GM12878 (cell line): ENCODE measurements at regions not wholly inside any gene's neighbourhood (a gene's known extent, or its start where the extent isn't known, plus 50 kb on each side); places are given as distances from the start of the nearest gene placed in this dataset.

ENCODE experiments used
- ATAC-seq: fragments of 200-7000 bp; cut with Tn5 transposase; 3 replicates; pipeline ENCODE4 v1.9.1; 2020; ENCODE audit warnings: mild to moderate bottlenecking, moderate library complexity
- BruUV-seq: library from RNA; stranded (reverse); fragments of 400-500 nt; replicated peaks from 2 replicates; lab custom pipeline; 2021; lab: Mats Ljungman, UMichigan
- CTCF ChIA-PET: fragments of 300-600 bp; sonication (Branson Sonifier 250); formaldehyde crosslinking; extraction: SDS; loops from one replicate; lab custom pipeline; 2021; ENCODE audit warnings: inconsistent platforms; lab: Yijun Ruan, JAX
- POLR2A ChIA-PET: fragments of 350-600 bp; formaldehyde crosslinking; extraction: SDS; loops from one replicate; lab custom pipeline; 2021; ENCODE audit warnings: inconsistent platforms; lab: Charles Lee
- RAD21 ChIA-PET: fragments of 300-600 bp; sonication (Branson Sonifier 250); formaldehyde crosslinking; loops from one replicate; lab custom pipeline; 2023; ENCODE audit warnings: antibody characterized with exemption; ENCODE audit not compliant: unreplicated experiment; lab: Charles Lee
- SMC1A ChIA-PET: fragments of 300-600 bp; sonication (Branson Sonifier 250); formaldehyde crosslinking; loops from one replicate; lab custom pipeline; 2023; ENCODE audit not compliant: unreplicated experiment, uncharacterized antibody; lab: Charles Lee
- DNase-seq: peaks from one replicate; pipeline ENCODE4 v3.0.0-alpha.2; 2011; ENCODE audit warnings: low read depth, low spot score
- FAIRE-seq: peaks from 3 replicates; lab custom pipeline; 2011; peaks lifted over from hg19 to GRCh38; lab: Jason Lieb, UNC
- H2AFZ ChIP-seq: 2 replicates; pipeline ENCODE4 v1.6.0; 2011; ENCODE audit warnings: low read depth, low read length, control low read depth; ENCODE audit not compliant: control insufficient read depth
- H3K27ac ChIP-seq: 2 replicates; pipeline ENCODE4 v1.5.1; 2011; ENCODE audit warnings: control low read depth; ENCODE audit not compliant: control insufficient read depth, insufficient read depth
- H3K27me3 ChIP-seq, 2 experiments: replicated peaks in 1 of 2; 2 replicates each; pipeline versions ENCODE4 v1.6.0 to v1.6.1; 2011; ENCODE audit warnings: low read length in 1 of 2; ENCODE audit not compliant: control insufficient read depth in 2 of 2, insufficient read depth in 2 of 2
- H3K36me3 ChIP-seq, 2 experiments: 2 replicates each; pipeline ENCODE4 v1.5.1; 2011; ENCODE audit warnings: low read length in 1 of 2; ENCODE audit not compliant: control insufficient read depth in 2 of 2, insufficient read depth in 2 of 2
- H3K4me1 ChIP-seq: 2 replicates; pipeline ENCODE4 v1.6.1; 2011; ENCODE audit warnings: mild to moderate bottlenecking, low read length, moderate library complexity, mixed read lengths; ENCODE audit not compliant: control insufficient read depth, insufficient read depth
- H3K4me2 ChIP-seq: 2 replicates; pipeline ENCODE4 v1.6.0; 2011; ENCODE audit warnings: control low read depth; ENCODE audit not compliant: control insufficient read depth, insufficient read depth
- H3K4me3 ChIP-seq: fragments of 200-600 bp; sonication (generic); 2 replicates; pipeline ENCODE4 v1.5.1; 2016
- H3K79me2 ChIP-seq: 2 replicates; pipeline ENCODE4 v1.6.0; 2011; ENCODE audit warnings: low read length; ENCODE audit not compliant: control insufficient read depth, insufficient read depth
- H3K9ac ChIP-seq: 2 replicates; pipeline ENCODE4 v1.8.0; 2011; ENCODE audit warnings: low read length, control low read depth, mixed read lengths; ENCODE audit not compliant: control insufficient read depth, insufficient read depth
- H3K9me3 ChIP-seq: replicated peaks from 3 replicates; pipeline ENCODE4 v1.5.1; 2011; ENCODE audit warnings: mild to moderate bottlenecking, low read length; ENCODE audit not compliant: control insufficient read depth, insufficient read depth
- H4K20me1 ChIP-seq: 2 replicates; pipeline ENCODE4 v1.6.0; 2011; ENCODE audit not compliant: control insufficient read depth, insufficient read depth
- BRCA1 ChIP-seq: IDR thresholded peaks from 2 replicates; pipeline ENCODE4 v1.6.1; 2011; ENCODE audit warnings: low read depth, low read length, improper control_type of control experiment
- CHD2 ChIP-seq: IDR thresholded peaks from 2 replicates; pipeline ENCODE4 v1.6.1; 2011; ENCODE audit warnings: low read depth, low read length, improper control_type of control experiment, borderline replicate concordance
- EGR1 ChIP-seq, 2 experiments: IDR thresholded peaks; 1 replicate in 1 of 2; 2 replicates in 1 of 2; pipeline ENCODE4 v1.6.1; 2011 to 2012; ENCODE audit warnings: low read depth in 2 of 2, low read length in 2 of 2, borderline replicate concordance in 1 of 2, mild to moderate bottlenecking in 1 of 2, moderate library complexity in 1 of 2
- KDM1A ChIP-seq: fragments of 200-600 bp; sonication (generic); IDR thresholded peaks from 2 replicates; pipeline ENCODE4 v1.6.1; 2016; ENCODE audit warnings: borderline replicate concordance
- SMAD1 ChIP-seq: fragments of 450-650 bp; IDR thresholded peaks from 2 replicates; pipeline ENCODE4 v1.6.1; 2018; ENCODE audit warnings: mild to moderate bottlenecking, low read depth; ENCODE audit not compliant: partially characterized antibody
- SP1 ChIP-seq: IDR thresholded peaks from one replicate; pipeline ENCODE4 v1.6.1; 2011; ENCODE audit warnings: low read depth, low read length
- WGBS: methylation state at CpG from one replicate; pipeline ENCODE4 v1.1.6; 2016; ENCODE audit warnings: low lambda C conversion rate; ENCODE audit not compliant: insufficient replicate concordance, insufficient coverage; ENCODE audit errors: missing lambda C conversion rate; 5-methylcytosine and 5-hydroxymethylcytosine counted together
- in situ Hi-C: fragments of 300-500 bp; cut with MboI; formaldehyde crosslinking; loops from 9 replicates; pipeline ENCODE4 v1.14.3; 2018; ENCODE audit warnings: mixed read lengths
- intact Hi-C: fragments of 100-400 bp; cut with micrococcal nuclease; formaldehyde crosslinking; loops from one replicate; pipeline ENCODE4 v1.14.2; 2022; ENCODE audit not compliant: unreplicated experiment
- TF ChIP-seq, protein P1 (sequence below): fragments of 450-650 bp; IDR thresholded peaks from 2 replicates; pipeline ENCODE4 v1.6.1; 2018; ENCODE audit warnings: borderline replicate concordance, mild to moderate bottlenecking; ENCODE audit not compliant: partially characterized antibody

DNA sequence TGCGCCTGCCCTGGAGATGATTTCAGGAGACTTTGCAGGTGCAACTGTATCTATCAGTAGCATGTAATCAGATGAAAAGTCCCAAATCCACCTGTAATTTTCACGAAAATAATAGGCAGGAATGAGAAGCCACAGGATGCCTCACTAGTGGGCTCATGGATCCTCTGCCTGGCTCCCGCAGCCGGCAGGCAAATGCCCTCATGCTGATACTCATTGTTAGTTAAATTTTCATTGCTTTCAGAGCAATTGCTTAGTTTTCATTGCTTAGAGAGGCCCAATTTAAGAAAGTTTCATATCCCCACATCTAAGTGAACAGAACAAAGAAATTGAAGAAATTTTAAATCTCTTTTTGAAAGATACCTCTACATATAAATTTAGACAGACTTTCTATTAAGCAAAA is 57.6 kb upstream of the CTDP1 start:
- no peak overlapping the region for H3K9ac ChIP-seq
- no TSS peak for BruUV-seq
- no peak for ATAC-seq

More for the DNA sequence above, 57.6 kb upstream of the CTDP1 start:
- H3K79me2 ChIP-seq: no peaks in the 10 kb centered on the region
- no peaks in the 10 kb centered on the region for H3K27me3 ChIP-seq
- TF ChIP-seq KDM1A (no peak), SP1 (no peak), CHD2 (no peak), EGR1 (IDR thresholded peaks at IDR 0.05; ENCODE audit: borderline replicate concordance in 1 of 2, low read depth in 2 of 2, low read length in 2 of 2) (no peak), SMAD1 (no peak), BRCA1 (no peak)
- TF ChIP-seq, protein P1, sequence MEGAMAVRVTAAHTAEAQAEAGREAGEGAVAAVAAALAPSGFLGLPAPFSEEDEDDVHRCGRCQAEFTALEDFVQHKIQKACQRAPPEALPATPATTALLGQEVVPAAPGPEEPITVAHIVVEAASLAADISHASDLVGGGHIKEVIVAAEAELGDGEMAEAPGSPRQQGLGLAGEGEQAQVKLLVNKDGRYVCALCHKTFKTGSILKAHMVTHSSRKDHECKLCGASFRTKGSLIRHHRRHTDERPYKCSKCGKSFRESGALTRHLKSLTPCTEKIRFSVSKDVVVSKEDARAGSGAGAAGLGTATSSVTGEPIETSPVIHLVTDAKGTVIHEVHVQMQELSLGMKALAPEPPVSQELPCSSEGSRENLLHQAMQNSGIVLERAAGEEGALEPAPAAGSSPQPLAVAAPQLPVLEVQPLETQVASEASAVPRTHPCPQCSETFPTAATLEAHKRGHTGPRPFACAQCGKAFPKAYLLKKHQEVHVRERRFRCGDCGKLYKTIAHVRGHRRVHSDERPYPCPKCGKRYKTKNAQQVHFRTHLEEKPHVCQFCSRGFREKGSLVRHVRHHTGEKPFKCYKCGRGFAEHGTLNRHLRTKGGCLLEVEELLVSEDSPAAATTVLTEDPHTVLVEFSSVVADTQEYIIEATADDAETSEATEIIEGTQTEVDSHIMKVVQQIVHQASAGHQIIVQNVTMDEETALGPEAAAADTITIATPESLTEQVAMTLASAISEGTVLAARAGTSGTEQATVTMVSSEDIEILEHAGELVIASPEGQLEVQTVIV: no peak
- TF ChIP-seq, all 136 proteins: peak for 0
- Histone ChIP-seq H3K36me3 (no peaks in the 10 kb centered on the region), H3K4me1 (peaks cover 32% of the 10 kb centered on the region), H2AFZ (no peak overlapping the region), H3K4me2 (no peak overlapping the region), H4K20me1 (no peaks in the 10 kb centered on the region), H3K9me3 (peaks cover 3% of the 10 kb centered on the region), H3K4me3 (no peak overlapping the region), H3K27ac (no peak overlapping the region)
- no peak for DNase-seq
- POLR2A ChIA-PET: no interaction called here
- 78% methylated on average over 4 of the region's 4 CpGs for WGBS
- CTCF ChIA-PET: no interaction called here
- intact Hi-C loops (no loop called here), in situ Hi-C loops (no loop called here)
- RAD21 ChIA-PET: no interaction called here
- SMC1A ChIA-PET: no interaction called here
- no peak for FAIRE-seq
